ENCODE measurements at regions not wholly inside any gene's neighbourhood (a gene's known extent, or its start where the extent isn't known, plus 50 kb on each side); places are given as distances from the start of the nearest gene placed in this dataset.
"Not testable (repeated sequence)": the region's sequence is repeated elsewhere in the genome, so short reads cannot be mapped to it uniquely, and the experiment has no call there.

DNA sequence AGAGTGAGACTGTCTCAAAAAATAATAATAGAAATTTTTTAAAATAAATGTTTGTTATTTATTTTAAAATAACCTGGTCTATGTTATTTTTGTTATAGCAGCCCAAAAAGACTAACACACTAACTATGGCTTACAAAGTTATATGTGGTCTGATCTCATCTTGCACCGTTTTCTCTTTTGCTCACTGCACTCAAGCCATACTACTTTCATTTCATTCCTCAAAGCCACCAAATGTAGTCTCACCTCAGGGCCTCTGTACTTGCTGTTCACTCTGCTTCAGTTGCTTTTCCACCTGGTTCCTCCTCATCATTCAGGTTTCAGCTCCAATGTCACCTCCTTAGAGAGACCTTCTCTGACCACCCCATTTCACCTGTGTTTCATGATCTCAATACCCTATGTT is 55.2 kb upstream of the MDM1 start:
- DNase-seq (ENCODE audit: low read depth, low spot score), result no peak

DNA sequence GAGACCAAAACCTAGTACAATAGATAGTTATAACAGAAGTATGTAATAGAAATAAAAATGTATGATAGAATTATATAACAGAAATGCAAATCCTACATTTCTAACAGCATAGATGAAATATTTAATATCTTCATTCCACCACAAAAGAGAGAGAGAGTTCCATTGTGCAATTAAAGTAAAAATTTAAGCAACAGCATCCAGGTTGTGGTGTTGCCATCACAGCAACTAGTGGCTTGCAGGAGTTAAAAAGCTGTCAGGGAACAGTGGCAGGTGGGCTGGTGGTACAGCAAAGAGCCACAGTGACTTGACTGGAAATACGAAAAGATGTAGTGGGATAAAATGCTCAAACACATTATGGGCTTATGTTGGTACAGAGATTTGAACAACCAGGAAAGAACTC is 57.1 kb upstream of the MDM1 start:
- no peak for DNase-seq (ENCODE audit: low read depth, low spot score)

DNA sequence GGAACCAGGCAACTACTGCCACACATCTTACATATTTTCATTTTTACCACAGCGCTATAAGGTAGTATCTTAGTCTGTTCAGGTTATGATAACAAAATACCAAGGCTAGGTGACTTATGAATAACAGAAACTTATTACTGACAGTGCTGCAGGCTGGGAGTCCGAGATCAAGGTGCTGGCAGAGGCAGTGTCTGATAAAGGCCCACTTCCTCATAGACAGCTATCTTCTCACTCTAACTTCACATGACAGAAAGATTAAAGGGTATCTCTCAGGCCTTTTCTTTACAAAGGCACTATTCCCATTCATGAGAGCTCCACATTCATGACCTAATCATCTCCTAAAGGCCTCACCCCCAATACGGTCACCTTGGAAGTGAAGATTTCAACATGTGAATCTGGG is 59.8 kb upstream of the MDM1 start:
- DNase-seq (ENCODE audit: low read depth, low spot score), result no peak

DNA sequence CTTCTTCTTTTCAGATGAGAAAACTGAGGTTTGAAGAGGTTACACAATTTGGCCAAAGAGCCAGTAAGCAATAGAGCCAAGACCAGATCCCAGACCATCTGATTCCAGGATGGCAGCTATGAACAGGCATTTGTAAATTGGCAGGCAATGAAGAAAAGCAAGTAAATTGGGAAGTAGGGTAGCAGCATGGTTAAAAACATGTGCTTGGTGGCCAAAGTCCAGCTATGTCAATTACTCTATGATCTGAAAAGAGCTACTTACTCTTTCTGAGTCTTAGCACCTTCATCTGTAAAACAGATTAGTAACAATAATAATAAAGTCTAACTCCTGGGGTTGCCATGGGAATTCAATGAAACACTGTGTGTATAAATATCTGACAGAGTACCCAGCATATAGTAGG is 60.2 kb upstream of the MDM1 start:
- DNase-seq (ENCODE audit: low read depth, low spot score), result no peak

DNA sequence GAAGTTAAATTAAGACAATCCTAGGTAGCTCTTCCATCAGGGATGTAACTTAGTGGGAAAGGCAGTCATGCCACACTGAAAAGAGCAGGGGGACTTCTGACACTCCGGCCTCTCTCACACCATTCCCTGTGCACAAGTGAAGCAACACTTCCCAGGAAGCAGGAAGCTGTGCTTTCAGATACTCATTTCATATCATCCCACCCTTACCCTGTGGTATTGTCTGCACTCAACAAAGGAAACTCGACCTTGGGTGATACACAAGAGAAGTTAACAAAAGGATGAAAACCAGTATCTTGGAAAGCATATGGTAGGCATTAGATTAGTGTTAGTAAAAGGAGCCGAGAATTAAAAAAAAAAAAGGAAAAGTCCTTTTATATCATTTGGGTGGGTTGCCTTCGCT is 61.3 kb upstream of the MDM1 start:
- no peak for DNase-seq (ENCODE audit: low read depth, low spot score)

DNA sequence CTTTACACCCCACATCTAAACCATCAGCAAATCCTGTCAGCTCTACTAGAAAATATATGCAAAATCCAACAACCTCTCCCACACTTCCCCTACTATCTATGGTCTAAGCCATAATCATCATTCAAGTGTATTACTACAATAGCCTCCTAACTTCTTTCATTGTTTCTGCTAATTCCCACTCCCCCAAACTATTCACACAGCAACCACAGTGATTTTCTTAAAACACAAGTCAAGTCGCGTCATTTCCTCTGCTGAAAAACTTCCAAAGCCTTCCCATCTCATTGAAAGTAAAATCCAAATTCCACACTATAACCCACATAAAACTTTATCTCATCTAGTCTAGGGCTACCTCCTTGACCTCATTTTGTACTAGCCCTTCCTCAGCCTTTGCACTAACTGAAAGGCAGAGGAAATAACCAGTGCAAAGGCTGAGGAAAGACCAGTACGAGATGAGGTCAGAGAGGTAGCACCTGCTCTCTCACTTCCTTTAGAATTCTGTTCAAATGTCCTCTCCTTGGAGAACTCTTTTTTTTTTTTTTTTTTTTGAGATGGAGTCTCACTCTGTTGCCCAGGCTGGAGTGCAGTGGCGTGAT is 65.5 kb upstream of the MDM1 start:
- DNase-seq (ENCODE audit: low read depth, low spot score), result no peak

DNA sequence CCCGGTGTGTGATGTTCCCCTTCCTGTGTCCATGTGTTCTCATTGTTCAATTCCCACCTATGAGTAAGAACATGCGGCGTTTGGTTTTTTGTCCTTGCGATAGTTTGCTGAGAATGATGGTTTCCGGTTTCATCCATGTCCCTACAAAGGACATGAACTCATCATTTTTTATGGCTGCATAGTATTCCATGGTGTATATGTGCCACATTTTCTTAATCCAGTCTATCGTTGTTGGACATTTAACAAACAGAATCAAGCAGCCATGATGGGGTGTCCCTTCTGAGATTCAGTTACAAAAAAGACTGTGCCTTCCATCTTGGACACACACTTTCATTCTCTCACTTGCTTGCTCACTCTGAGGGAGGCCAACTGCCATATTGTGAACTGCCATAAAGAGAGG is 66.5 kb upstream of the MDM1 start:
- not testable (repeated sequence) for DNase-seq (ENCODE audit: low read depth, low spot score)

DNA sequence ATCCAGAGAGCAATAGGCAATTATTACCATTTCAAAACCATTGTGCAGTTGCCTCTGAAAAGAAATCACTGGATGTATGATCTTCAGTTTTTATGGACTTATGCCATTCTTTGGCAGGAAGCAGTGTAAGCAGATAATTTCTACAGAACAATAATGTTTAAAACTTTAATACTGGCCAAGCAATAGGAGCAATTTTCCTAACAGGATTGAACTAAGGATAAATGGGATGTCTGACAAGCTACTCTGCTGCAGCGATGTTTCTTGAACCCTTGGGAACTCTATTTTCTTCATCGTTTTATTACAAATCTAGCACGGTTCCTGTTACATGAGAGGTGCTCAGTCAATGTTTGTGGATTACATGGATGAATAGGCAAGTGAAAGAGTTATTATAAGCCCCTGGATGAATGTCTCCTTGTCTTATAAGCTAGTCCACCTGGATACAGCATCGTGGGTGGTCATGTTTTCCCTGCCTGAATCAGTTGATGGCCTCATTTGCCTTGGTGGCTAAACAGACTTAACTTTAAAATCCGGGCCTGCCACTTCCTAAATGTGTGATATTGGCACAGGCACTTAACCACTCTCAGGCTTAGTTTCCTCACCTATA is 68.2 kb upstream of the MDM1 start:
- DNase-seq (ENCODE audit: low read depth, low spot score), result no peak

DNA sequence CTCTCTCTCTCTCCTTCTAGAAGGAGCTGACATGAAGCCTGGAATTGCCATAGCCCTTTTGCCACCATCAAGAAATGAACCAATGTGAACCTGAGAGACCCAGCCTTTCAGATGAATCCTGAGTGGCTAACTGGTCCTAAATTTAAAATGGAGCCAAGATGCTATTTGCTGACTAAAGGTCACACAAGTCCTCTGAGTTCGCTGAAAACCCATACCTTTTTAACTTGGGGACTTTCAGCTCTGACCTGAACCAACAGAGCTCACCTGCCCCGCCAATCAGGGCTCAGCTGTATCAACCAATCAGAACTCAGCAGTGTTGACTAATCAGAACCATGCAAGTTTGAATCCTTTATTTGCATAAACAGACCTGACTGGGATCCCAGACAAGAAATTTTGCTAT is 70.3 kb upstream of the MDM1 start:
- no peak for DNase-seq (ENCODE audit: low read depth, low spot score)

DNA sequence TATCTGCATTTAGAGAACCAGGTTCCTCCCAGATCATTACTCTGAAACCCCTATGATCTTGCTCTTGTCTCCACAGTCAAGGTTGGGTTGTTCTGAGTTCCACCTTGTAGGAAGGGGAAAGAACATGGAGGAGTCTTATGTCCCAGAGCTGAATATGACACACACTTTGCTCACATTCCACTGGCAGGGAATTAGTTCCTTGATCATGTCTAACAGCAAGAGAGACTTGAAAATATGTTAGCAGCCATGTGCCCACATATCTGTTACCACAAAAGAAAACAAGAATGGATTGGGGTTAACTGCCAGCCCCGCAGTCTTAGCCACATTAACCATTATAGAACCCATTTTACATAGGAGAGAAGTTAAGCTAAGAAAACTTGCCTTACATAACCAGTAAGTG is 71.1 kb upstream of the MDM1 start:
- DNase-seq (ENCODE audit: low read depth, low spot score), result no peak

DNA sequence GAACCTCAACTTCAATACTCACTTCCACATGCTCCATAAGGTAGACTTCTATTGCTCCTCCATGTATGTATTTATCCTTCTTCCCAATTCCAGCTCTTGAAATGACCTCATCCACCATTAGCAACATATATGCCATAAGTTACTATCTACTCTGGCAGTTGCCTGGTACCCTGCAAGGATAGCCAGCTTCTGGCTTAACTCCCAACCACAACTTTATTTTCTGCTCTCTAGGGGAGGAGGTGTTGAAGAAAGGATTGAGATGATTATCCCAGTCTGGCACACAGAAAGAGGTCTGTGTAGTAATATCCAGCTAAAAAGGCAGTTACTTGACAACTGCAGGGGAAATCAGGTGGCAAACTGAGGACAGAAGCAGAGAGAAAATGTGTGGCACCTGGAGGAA is 71.5 kb upstream of the MDM1 start:
- no peak for DNase-seq (ENCODE audit: low read depth, low spot score)

DNA sequence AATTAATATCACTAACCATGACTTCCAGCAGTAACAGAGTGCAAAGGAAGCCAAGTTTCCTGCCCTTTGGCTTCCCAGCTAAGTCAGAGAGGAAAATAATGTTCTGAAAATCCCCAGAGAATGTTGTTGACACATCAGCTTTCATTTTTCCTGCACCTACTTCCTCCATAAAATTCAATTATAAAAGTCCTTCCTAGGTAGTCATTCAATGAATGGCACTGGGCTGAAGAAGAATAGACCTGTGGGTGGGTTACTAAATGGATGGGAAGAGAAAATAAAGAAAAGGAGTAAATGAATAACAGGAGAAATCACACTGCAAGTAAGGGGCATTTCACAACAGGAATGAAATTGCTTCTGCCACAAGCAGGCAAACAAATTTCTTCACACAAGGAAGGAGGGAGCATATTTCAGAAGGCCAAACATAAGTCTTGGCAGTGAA is 73.2 kb upstream of the MDM1 start:
- no peak for DNase-seq (ENCODE audit: low read depth, low spot score)

DNA sequence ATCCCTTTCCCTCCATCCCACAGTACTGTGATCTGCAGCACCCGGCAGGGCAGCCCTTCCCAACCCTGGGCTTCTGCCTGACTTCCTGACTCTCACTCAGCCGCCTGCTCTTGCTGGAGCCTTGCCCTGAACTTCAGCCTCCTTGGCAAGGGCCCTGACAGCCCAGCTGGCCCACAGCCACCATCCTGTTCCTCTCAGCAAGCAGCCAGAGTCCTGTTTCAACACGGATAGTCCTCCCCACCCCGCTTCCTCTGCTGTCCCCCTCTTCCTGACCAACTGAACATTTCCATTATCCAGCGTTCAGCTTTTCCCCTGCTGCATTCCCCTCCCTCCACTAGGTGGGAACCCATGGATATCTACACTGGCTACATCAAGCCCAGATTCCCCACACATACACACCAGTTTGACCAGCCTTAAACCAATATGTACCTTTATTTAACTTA is 74.0 kb upstream of the MDM1 start:
- DNase-seq (ENCODE audit: low read depth, low spot score), result no peak

DNA sequence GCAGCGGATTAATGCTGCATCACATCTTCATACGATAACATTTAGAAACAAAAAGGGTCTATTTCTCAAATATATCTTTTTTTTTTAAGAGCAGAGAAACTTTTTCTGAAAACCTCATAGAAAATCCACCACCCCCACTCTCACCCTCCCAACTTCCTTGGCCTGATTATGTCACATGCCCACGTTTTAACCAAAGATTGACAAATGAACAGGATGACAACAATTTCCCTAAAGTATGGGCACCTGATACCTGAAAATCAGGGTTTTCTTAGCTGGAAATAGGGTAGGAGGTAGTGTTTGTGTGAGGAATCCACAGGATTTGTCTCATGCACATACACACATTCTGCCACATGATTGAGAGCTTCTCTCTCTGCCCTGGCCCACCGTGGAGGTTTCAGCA is 74.7 kb upstream of the MDM1 start:
- DNase-seq (ENCODE audit: low read depth, low spot score), result no peak

DNA sequence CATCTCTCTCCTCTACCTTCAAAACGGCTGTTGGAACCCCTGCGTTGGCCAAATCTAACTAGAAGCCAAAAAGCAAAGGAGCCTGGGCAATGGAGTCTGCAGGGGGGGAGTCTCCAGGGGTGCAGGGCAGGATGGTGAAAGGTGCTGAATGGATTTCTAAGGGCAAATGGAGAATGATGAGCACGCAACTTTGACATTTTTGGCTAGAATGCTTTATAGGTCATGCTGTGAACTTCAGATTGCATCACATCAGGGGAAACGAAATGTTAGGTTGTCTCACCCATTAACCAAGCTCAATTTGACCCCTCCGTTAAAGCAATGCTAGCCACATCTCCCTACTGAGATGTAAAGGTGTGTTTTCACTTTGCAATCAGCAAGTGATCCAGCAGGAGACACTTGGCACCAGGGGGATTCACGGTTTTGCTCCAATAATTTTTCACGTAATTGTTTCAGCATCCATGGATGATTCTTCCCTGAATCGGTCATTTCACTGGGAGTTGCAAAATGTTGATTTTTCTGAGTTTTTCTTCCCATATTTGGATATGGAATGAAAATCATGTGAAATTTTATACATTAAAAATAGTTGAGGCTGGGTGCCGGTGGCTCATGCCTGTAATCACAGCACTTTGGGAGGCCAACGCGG is 78.0 kb upstream of the MDM1 start:
- DNase-seq (ENCODE audit: low read depth, low spot score), result no peak

DNA sequence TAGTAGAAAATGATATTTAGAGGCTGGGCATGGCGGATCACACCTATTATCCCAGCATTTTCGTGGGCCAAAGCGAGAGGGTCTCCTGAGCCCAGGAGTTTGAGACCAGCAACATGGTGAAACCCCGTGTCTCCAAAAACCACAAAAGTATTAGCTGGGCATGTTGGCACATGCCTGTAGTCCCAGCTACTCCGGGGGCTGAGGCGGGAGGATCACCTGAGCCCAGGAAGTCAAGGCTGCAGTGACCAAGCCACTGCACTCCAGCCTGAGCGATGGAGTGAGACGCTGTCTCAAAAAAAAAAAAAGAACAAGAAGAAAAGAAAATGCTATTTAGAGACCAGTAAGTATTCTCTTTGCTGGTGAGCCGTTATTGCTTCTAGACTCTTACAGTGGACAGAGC is 79.2 kb upstream of the MDM1 start:
- DNase-seq (ENCODE audit: low read depth, low spot score), result no peak

DNA sequence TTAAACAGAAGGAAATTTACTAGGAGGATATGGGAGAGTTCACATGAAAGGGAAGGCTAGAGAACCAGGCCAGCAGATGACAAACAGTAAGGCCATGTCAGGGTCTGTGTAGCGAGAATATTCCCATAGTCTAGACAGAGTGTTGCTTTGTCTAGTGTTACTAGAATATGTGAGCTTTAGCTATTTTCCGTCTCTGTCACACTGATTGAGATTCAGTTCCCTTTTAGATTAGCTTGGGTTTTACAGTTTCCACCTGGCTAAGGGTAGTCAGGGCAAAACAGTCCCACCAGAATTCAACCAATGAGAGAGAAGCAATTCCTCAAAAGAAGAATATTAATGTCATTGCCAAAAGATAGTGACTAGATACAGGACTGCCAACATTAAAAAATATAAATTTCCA is 82.8 kb upstream of the MDM1 start:
- no peak for DNase-seq (ENCODE audit: low read depth, low spot score)

DNA sequence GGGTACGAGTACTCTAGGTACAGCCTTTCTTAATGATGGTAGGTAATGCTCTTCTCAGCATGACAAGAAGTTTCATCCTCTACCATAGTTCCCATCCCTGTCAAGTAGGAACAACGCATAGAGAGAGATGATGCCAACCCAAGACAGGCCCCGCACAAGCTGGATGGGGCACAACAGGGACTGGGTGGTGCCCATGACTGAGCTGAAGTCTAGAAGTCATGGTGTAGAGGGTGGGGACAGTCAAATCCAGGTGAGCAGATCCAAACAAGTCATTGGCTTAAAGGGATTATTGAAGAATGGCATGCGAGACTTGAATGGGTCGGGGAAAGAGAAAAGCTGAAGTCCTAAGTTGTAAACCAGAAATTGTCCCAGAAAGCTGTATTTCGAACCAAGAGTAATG is 84.2 kb upstream of the MDM1 start:
- DNase-seq (ENCODE audit: low read depth, low spot score), result no peak

DNA sequence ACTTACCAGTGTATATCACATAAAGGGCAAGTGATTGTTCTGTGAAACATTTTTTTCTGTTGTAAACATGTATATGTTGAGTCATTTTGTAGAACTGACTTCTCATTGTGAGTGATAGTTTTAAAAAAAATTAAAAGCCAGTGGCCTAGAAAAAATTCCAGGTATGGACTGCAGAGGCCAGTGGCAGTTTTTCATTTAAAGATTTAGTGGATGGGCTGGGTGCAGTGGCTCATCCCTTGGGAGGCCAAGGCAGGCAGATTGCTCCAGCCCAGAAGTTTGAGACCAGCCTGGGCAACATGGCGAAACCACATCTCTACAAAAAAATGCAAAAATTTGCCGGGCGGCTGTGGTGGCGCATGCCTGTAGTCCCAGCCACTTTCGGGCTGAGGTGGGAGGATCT is 84.7 kb upstream of the MDM1 start:
- no peak for DNase-seq (ENCODE audit: low read depth, low spot score)

DNA sequence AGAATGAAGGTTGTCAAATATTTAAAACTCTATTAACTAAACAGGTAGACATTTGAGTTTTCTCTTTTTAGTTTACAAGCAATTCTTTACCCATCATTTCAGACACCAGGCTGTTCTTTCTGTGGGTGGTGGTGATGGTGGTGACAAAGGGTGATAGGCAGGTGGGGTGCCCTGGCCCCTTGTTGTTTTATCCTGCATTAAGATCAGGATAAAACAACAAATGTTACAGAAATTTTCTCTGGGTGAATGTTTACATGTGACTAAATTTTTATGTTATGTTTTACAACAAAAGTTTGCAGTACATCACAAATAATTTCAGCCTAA is 85.9 kb upstream of the MDM1 start:
- no peak for DNase-seq (ENCODE audit: low read depth, low spot score)

DNA sequence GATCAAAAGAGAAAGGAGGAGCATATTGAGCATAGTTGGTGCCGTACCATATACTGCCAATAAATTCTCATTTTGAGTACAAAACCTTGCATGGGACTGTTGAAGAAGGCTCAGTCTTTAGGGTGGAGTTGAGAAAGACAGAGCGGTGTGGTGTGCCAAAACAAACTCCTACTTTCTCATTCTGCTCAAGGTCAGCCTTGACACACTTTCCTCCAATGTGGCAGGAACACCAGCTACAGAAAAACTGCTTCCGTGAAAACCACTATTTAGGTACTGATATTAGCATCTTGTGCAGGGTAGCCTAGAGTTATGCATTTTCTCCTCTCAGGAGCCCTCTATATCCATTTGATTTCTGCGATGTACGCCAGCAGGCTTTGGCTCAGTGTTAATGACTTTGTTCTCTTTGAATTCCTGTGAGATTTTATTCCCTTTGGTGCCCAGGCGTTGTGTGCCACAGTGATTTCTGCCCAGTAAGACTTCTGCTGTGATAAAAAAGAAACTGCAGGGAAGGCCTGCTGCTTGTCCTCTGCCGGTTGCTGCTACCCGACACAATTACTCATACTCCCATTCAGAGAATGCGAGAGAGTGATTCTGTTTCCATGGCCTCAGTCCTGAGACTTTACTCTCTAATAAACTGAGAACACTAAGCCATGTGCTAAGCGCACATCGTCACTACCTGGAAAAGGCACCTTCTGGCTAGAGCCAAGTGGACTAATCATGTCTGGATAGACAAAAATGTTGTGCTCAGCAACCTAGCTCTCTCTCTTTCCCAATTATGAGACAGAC is 88.3 kb upstream of the MDM1 start:
- DNase-seq (ENCODE audit: low read depth, low spot score), result no peak

DNA sequence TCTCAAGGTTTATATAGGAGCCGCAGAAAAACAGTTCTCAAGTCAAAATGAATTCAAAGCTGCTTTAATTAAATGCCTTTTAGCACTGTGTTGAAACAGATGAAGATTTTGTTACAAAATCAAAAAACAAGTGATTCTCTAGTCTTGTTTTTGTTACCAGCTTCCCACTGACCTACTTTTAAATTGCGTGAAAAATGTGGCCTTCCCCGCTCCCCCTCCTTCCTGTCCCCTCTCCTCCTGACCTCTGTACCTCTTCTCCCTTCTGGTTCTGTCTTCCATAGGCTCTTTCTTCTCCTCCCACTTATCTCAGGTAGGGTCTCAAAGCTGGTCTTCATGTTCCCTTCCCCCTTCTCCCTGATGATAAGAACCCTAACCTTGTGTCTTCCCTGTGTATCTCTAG is 90.0 kb upstream of the MDM1 start:
- DNase-seq (ENCODE audit: low read depth, low spot score), result no peak
